ENCODE measurements at regions not wholly inside any gene's neighbourhood (a gene's known extent, or its start where the extent isn't known, plus 50 kb on each side); places are given as distances from the start of the nearest gene placed in this dataset.
"Not testable (repeated sequence)": the region's sequence is repeated elsewhere in the genome, so short reads cannot be mapped to it uniquely, and the experiment has no call there.

- H3K36me3 ChIP-seq (replicated peaks); H3K27me3 ChIP-seq (ENCODE audit: low read depth); H3K9me3 ChIP-seq; H3K4me1 ChIP-seq; in situ Hi-C loops (cut with MboI; ENCODE audit: low sequenced_read_pairs); H3K4me3 ChIP-seq; DNase-seq (ENCODE audit: low spot score in 2 of 2): not testable (repeated sequence)
These were observed 2812.1 kb downstream of the RPIA start for GRCh38 chr2:91503572-91503958.

GRCh38 chr2:91503959-91504741 is 2812.7 kb downstream of the RPIA start:
- not testable (repeated sequence) for H3K4me3 ChIP-seq

GRCh38 chr2:91508816-91509215 is 2817.3 kb downstream of the RPIA start:
- H3K9me3 ChIP-seq; H3K27me3 ChIP-seq (ENCODE audit: low read depth); H3K4me3 ChIP-seq; in situ Hi-C loops (cut with MboI; ENCODE audit: low sequenced_read_pairs); H3K36me3 ChIP-seq (replicated peaks); DNase-seq (ENCODE audit: low spot score in 2 of 2); H3K4me1 ChIP-seq: not testable (repeated sequence)

More at GRCh38 chr2:91503959-91504741, 2812.7 kb downstream of the RPIA start:
- H3K9me3 ChIP-seq; H3K27me3 ChIP-seq (ENCODE audit: low read depth); H3K36me3 ChIP-seq (replicated peaks); in situ Hi-C loops (cut with MboI; ENCODE audit: low sequenced_read_pairs); DNase-seq (ENCODE audit: low spot score in 2 of 2); H3K4me1 ChIP-seq: not testable (repeated sequence)

- DNase-seq (ENCODE audit: low spot score in 2 of 2); in situ Hi-C loops (cut with MboI; ENCODE audit: low sequenced_read_pairs); H3K36me3 ChIP-seq (replicated peaks); H3K4me3 ChIP-seq; H3K4me1 ChIP-seq; H3K9me3 ChIP-seq; H3K27me3 ChIP-seq (ENCODE audit: low read depth): not testable (repeated sequence)
These were observed 2817.8 kb downstream of the RPIA start for GRCh38 chr2:91509276-91509675.

GRCh38 chr2:91511166-91511565 is 2819.7 kb downstream of the RPIA start:
- H3K4me1 ChIP-seq; H3K36me3 ChIP-seq (replicated peaks); DNase-seq (ENCODE audit: low spot score in 2 of 2); H3K4me3 ChIP-seq; H3K9me3 ChIP-seq; H3K27me3 ChIP-seq (ENCODE audit: low read depth); in situ Hi-C loops (cut with MboI; ENCODE audit: low sequenced_read_pairs): not testable (repeated sequence)

GRCh38 chr2:91515966-91516365 is 2824.5 kb downstream of the RPIA start:
- H3K36me3 ChIP-seq (replicated peaks); H3K4me3 ChIP-seq; H3K9me3 ChIP-seq; DNase-seq (ENCODE audit: low spot score in 2 of 2); H3K27me3 ChIP-seq (ENCODE audit: low read depth); in situ Hi-C loops (cut with MboI; ENCODE audit: low sequenced_read_pairs); H3K4me1 ChIP-seq: not testable (repeated sequence)

GRCh38 chr2:91516669-91517068 is 2825.2 kb downstream of the RPIA start:
- H3K4me1 ChIP-seq; H3K27me3 ChIP-seq (ENCODE audit: low read depth); DNase-seq (ENCODE audit: low spot score in 2 of 2); H3K36me3 ChIP-seq (replicated peaks); H3K9me3 ChIP-seq; H3K4me3 ChIP-seq; in situ Hi-C loops (cut with MboI; ENCODE audit: low sequenced_read_pairs): not testable (repeated sequence)

- DNase-seq (ENCODE audit: low spot score in 2 of 2); H3K4me3 ChIP-seq; H3K9me3 ChIP-seq; H3K36me3 ChIP-seq (replicated peaks); in situ Hi-C loops (cut with MboI; ENCODE audit: low sequenced_read_pairs); H3K27me3 ChIP-seq (ENCODE audit: low read depth); H3K4me1 ChIP-seq: not testable (repeated sequence)
These were observed 2826.4 kb downstream of the RPIA start for GRCh38 chr2:91517846-91518245.

- DNase-seq (ENCODE audit: low spot score in 2 of 2); H3K27me3 ChIP-seq (ENCODE audit: low read depth); H3K4me1 ChIP-seq; H3K36me3 ChIP-seq (replicated peaks); in situ Hi-C loops (cut with MboI; ENCODE audit: low sequenced_read_pairs); H3K9me3 ChIP-seq; H3K4me3 ChIP-seq: not testable (repeated sequence)
These were observed 2827.0 kb downstream of the RPIA start for GRCh38 chr2:91518361-91518981.

- H3K4me3 ChIP-seq; DNase-seq (ENCODE audit: low spot score in 2 of 2); H3K27me3 ChIP-seq (ENCODE audit: low read depth); H3K9me3 ChIP-seq; in situ Hi-C loops (cut with MboI; ENCODE audit: low sequenced_read_pairs); H3K4me1 ChIP-seq; H3K36me3 ChIP-seq (replicated peaks): not testable (repeated sequence)
These were observed 2827.9 kb downstream of the RPIA start for GRCh38 chr2:91519359-91519758.

GRCh38 chr2:91519914-91520313 is 2828.4 kb downstream of the RPIA start:
- H3K27me3 ChIP-seq (ENCODE audit: low read depth); H3K4me3 ChIP-seq; H3K9me3 ChIP-seq; DNase-seq (ENCODE audit: low spot score in 2 of 2); in situ Hi-C loops (cut with MboI; ENCODE audit: low sequenced_read_pairs); H3K4me1 ChIP-seq; H3K36me3 ChIP-seq (replicated peaks): not testable (repeated sequence)

GRCh38 chr2:91520523-91520922 is 2829.1 kb downstream of the RPIA start:
- H3K36me3 ChIP-seq (replicated peaks); H3K27me3 ChIP-seq (ENCODE audit: low read depth); H3K4me1 ChIP-seq; DNase-seq (ENCODE audit: low spot score in 2 of 2); H3K9me3 ChIP-seq; H3K4me3 ChIP-seq; in situ Hi-C loops (cut with MboI; ENCODE audit: low sequenced_read_pairs): not testable (repeated sequence)

GRCh38 chr2:91520972-91521535 is 2829.6 kb downstream of the RPIA start:
- H3K4me1 ChIP-seq; H3K36me3 ChIP-seq (replicated peaks); in situ Hi-C loops (cut with MboI; ENCODE audit: low sequenced_read_pairs); DNase-seq (ENCODE audit: low spot score in 2 of 2); H3K4me3 ChIP-seq; H3K27me3 ChIP-seq (ENCODE audit: low read depth); H3K9me3 ChIP-seq: not testable (repeated sequence)

- not testable (repeated sequence) for H3K4me3 ChIP-seq
These were observed 2830.5 kb downstream of the RPIA start for GRCh38 chr2:91521944-91522343.

More at GRCh38 chr2:91521944-91522343, 2830.5 kb downstream of the RPIA start:
- H3K4me1 ChIP-seq; H3K9me3 ChIP-seq; H3K27me3 ChIP-seq (ENCODE audit: low read depth); DNase-seq (ENCODE audit: low spot score in 2 of 2); in situ Hi-C loops (cut with MboI; ENCODE audit: low sequenced_read_pairs); H3K36me3 ChIP-seq (replicated peaks): not testable (repeated sequence)

Data from HAP-1 (cell line).